CD4-positive, alpha-beta T cell treated with Interferon alpha-2 for 1 hour (primary cell): ENCODE measurements at regions not wholly inside any gene's neighbourhood (a gene's known extent, or its start where the extent isn't known, plus 50 kb on each side); places are given as distances from the start of the nearest gene placed in this dataset.
A peak's percentile ranks its signal among the peaks of the same experiment; 100 is the strongest.
"Not testable (repeated sequence)": the region's sequence is repeated elsewhere in the genome, so short reads cannot be mapped to it uniquely, and the experiment has no call there.

ENCODE experiments used
- DNase-seq, 2 donors: peaks; one replicate each; pipeline ENCODE4 v3.0.0-alpha.2; 2020 to 2022

- no peak for DNase-seq
Observed at GRCh38 chr9:107809871-107810460, 320.4 kb upstream of the KLF4 start.

- DNase-seq, result no peak
Observed at GRCh38 chr9:107807183-107807582, 317.6 kb upstream of the KLF4 start.

- DNase-seq, result no peak
Observed at GRCh38 chr9:107805201-107805600, 315.6 kb upstream of the KLF4 start.

- no peak for DNase-seq
Observed at GRCh38 chr9:107794259-107794658, 304.7 kb upstream of the KLF4 start.

- DNase-seq, result no peak
Observed at GRCh38 chr9:107793541-107793940, 304.0 kb upstream of the KLF4 start.

- DNase-seq, result no peak
Observed at GRCh38 chr9:107792596-107792995, 303.0 kb upstream of the KLF4 start.

- DNase-seq, result no peak
Observed at GRCh38 chr9:107792006-107792405, 302.4 kb upstream of the KLF4 start.

GRCh38 chr9:107789001-107789700 lies 299.6 kb upstream of the KLF4 start:
- no peak for DNase-seq

GRCh38 chr9:107786561-107786960 lies 297.0 kb upstream of the KLF4 start:
- no peak for DNase-seq

- no peak for DNase-seq
Observed at GRCh38 chr9:107784235-107784958, 294.8 kb upstream of the KLF4 start.

GRCh38 chr9:107782789-107783188 lies 293.2 kb upstream of the KLF4 start:
- no peak for DNase-seq

GRCh38 chr9:107782381-107782780 lies 292.8 kb upstream of the KLF4 start:
- DNase-seq, result no peak

GRCh38 chr9:107780960-107781359 lies 291.4 kb upstream of the KLF4 start:
- DNase-seq, result no peak

GRCh38 chr9:107779731-107780130 lies 290.2 kb upstream of the KLF4 start:
- no peak for DNase-seq

- DNase-seq, result no peak
Observed at GRCh38 chr9:107778661-107779060, 289.1 kb upstream of the KLF4 start.

- not testable (repeated sequence) for DNase-seq
Observed at GRCh38 chr9:107774099-107774498, 284.5 kb upstream of the KLF4 start.

- no peak for DNase-seq
Observed at GRCh38 chr9:107772988-107773387, 283.4 kb upstream of the KLF4 start.

- no peak for DNase-seq
Observed at GRCh38 chr9:107770716-107771115, 281.1 kb upstream of the KLF4 start.

GRCh38 chr9:107768224-107768623 lies 278.7 kb upstream of the KLF4 start:
- DNase-seq, result no peak

GRCh38 chr9:107767711-107768110 lies 278.1 kb upstream of the KLF4 start:
- DNase-seq, result no peak

GRCh38 chr9:107763469-107763868 lies 273.9 kb upstream of the KLF4 start:
- DNase-seq, result not testable (repeated sequence)

- DNase-seq, result no peak
Observed at GRCh38 chr9:107761307-107761706, 271.7 kb upstream of the KLF4 start.

GRCh38 chr9:107760469-107761242 lies 271.1 kb upstream of the KLF4 start:
- peak; percentile 24 to 55 for DNase-seq

GRCh38 chr9:107759823-107760166 lies 270.2 kb upstream of the KLF4 start:
- DNase-seq, result no peak
